ENCODE measurements at regions not wholly inside any gene's neighbourhood (a gene's known extent, or its start where the extent isn't known, plus 50 kb on each side); places are given as distances from the start of the nearest gene placed in this dataset.

DNA sequence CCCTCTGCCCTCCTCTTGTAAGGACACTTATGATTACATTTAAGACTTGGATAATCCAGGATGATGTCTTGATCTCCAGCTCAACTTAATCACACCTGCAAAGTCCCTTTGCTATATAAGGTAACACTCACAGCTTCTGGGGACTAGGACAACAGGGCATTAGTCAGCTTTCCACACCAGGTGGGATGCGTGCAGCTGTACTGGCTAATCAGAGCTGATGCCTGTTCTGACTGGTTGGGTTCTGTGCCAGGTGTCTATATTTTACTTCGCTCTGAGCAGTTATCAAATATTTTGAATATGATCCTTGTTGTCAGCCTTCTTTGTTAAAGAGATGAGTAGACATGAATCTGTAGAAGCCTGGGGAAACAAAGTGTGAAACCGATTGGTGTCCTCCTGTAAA lies 115.5 kb upstream of the ATP8B1 start:
- no peak for TF ChIP-seq EZH2 (IDR thresholded peaks at IDR 0.05; ENCODE audit: borderline replicate concordance, low read depth, low read length, poor library complexity, severe bottlenecking)
- TF ChIP-seq CTCF (conservative IDR thresholded peaks at IDR 0.05; ENCODE audit: low read depth, low read length) = no peak

Measured in A673 (cell line).